Natural killer cell (primary cell): ENCODE measurements at regions not wholly inside any gene's neighbourhood (a gene's known extent, or its start where the extent isn't known, plus 50 kb on each side); places are given as distances from the start of the nearest gene placed in this dataset.

Source experiments
- ATAC-seq, 3 donors: fragments of 150-1000 bp in 2 of 3; fragments of 200-7000 bp in 1 of 3; cut with Tn5 transposase; 1 replicate in 1 of 3; 2 replicates in 2 of 3; pipeline ENCODE4 v1.10.0; 2021; ENCODE audit warnings: mild to moderate bottlenecking in 2 of 3, moderate library complexity in 2 of 3
- DNase-seq, 2 donors: peaks; one replicate each; pipeline versions ENCODE4 v3.0.0 to v3.0.0-alpha.2; 2013 to 2021; ENCODE audit warnings: mixed read lengths in 1 of 2
- H3K27ac ChIP-seq: one replicate; pipeline ENCODE4 v1.5.1; 2013; ENCODE audit warnings: mild to moderate bottlenecking, low read length
- H3K27me3 ChIP-seq: one replicate; pipeline ENCODE4 v1.6.1; 2013; ENCODE audit warnings: low read length; ENCODE audit not compliant: control insufficient read depth, insufficient read depth
- H3K36me3 ChIP-seq: one replicate; pipeline ENCODE4 v1.6.1; 2013; ENCODE audit warnings: low read length; ENCODE audit not compliant: control insufficient read depth, insufficient read depth
- H3K4me1 ChIP-seq: one replicate; pipeline ENCODE4 v1.6.1; 2013; ENCODE audit warnings: low read length; ENCODE audit not compliant: control insufficient read depth, insufficient read depth
- H3K4me3 ChIP-seq: one replicate; pipeline ENCODE4 v1.5.1; 2013; ENCODE audit warnings: low read length
- H3K9me3 ChIP-seq: one replicate; pipeline ENCODE4 v1.6.1; 2013; ENCODE audit warnings: low read length; ENCODE audit not compliant: control insufficient read depth, insufficient read depth
- H3K27ac Mint-ChIP-seq, 2 donors: one replicate each; pipeline ENCODE4 v1.8.0; 2022; ENCODE audit warnings: mild to moderate bottlenecking in 2 of 2, mixed read lengths in 2 of 2, moderate library complexity in 1 of 2
- H3K27me3 Mint-ChIP-seq, 2 donors: one replicate each; pipeline ENCODE4 v1.8.0; 2022; ENCODE audit warnings: low read depth in 2 of 2, mixed read lengths in 2 of 2
- H3K36me3 Mint-ChIP-seq: one replicate; pipeline ENCODE4 v1.8.0; 2022; ENCODE audit warnings: mixed read lengths
- H3K4me1 Mint-ChIP-seq, 2 donors: one replicate each; pipeline ENCODE4 v1.8.0; 2022; ENCODE audit warnings: mixed read lengths in 2 of 2
- H3K4me3 Mint-ChIP-seq: one replicate; pipeline ENCODE4 v1.8.0; 2022; ENCODE audit warnings: mild to moderate bottlenecking, moderate library complexity, mixed read lengths
- H3K9me3 Mint-ChIP-seq, 2 donors: one replicate each; pipeline ENCODE4 v1.8.0; 2022; ENCODE audit warnings: mixed read lengths in 2 of 2
- CTCF ChIP-seq: fragments of 200-600 bp; IDR thresholded peaks from one replicate; pipeline ENCODE4 v1.8.0; 2022; ENCODE audit warnings: antibody characterized with exemption
- WGBS: methylation state at CpG from one replicate; pipeline ENCODE4 v1.1.7; 2013; ENCODE audit warnings: missing lambda C conversion rate; ENCODE audit not compliant: insufficient coverage; 5-methylcytosine and 5-hydroxymethylcytosine counted together
- intact Hi-C: fragments of 100-400 bp; cut with micrococcal nuclease; formaldehyde crosslinking; loops from one replicate; pipeline ENCODE4 v1.14.2; 2022

DNA sequence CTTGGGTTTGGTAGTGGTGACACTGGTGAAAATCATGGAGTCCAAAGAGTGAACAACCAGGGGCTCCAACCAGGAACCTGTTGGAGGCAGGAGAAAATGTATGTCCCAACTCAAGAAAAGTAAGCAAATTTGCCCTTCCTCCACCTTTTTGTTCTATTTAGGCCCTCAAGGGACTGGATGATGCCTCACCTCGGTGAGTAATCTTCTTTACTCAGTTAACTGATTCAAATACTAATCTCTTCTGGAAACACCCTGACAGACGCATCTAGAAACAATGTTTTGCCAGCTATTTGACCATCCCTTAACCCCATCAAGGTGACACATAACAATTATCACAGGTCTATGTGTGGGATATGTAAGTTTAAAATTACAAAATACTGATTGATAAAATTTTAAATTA is 272.4 kb upstream of the FOXG1 start:
- no peak overlapping the region for H3K27ac ChIP-seq
- H3K9me3 ChIP-seq: peaks cover 2% of the 10 kb centered on the region
- Mint-ChIP-seq H3K36me3 (peaks cover 1% of the 10 kb centered on the region), H3K9me3 (peaks cover 10 to 14% of the 10 kb centered on the region in 2 donors), H3K27me3 (no peaks in the 10 kb centered on the region), H3K27ac (no peak overlapping the region), H3K4me3 (no peak overlapping the region), H3K4me1 (no peaks in the 10 kb centered on the region)
- ATAC-seq (no peak), DNase-seq (no peak)
- WGBS: 70% methylated on average over 2 of the region's 2 CpGs
- no peak overlapping the region for H3K4me3 ChIP-seq
- no peak for TF ChIP-seq CTCF
- no peaks in the 10 kb centered on the region for H3K4me1 ChIP-seq
- H3K27me3 ChIP-seq: no peaks in the 10 kb centered on the region
- H3K36me3 ChIP-seq: no peaks in the 10 kb centered on the region
- intact Hi-C loops: no loop called here

GRCh38 chr14:28496364-28496763 is 270.2 kb upstream of the FOXG1 start:
- no peak overlapping the region for H3K4me3 Mint-ChIP-seq
- Histone ChIP-seq H3K27ac (no peak overlapping the region), H3K36me3 (no peaks in the 10 kb centered on the region), H3K4me3 (no peak overlapping the region), H3K9me3 (peaks cover 5% of the 10 kb centered on the region), H3K27me3 (no peaks in the 10 kb centered on the region), H3K4me1 (no peaks in the 10 kb centered on the region)
- WGBS: 15% methylated on average over 1 of the region's 2 CpGs
- no peak for ATAC-seq
- no peaks in the 10 kb centered on the region for H3K4me1 Mint-ChIP-seq
- no peak for DNase-seq
- peaks cover 10 to 13% of the 10 kb centered on the region in 2 donors for H3K9me3 Mint-ChIP-seq
- no peak overlapping the region for H3K27ac Mint-ChIP-seq
- no peaks in the 10 kb centered on the region for H3K36me3 Mint-ChIP-seq
- intact Hi-C loops: no loop called here
- H3K27me3 Mint-ChIP-seq: no peaks in the 10 kb centered on the region
- no peak for TF ChIP-seq CTCF

- ATAC-seq: no peak
- H3K36me3 Mint-ChIP-seq: no peaks in the 10 kb centered on the region
- peaks cover 11 to 16% of the 10 kb centered on the region in 2 donors for H3K9me3 Mint-ChIP-seq
Measured at GRCh38 chr14:28502517-28502916, 264.1 kb upstream of the FOXG1 start.

More at GRCh38 chr14:28502517-28502916, 264.1 kb upstream of the FOXG1 start:
- TF ChIP-seq CTCF: no peak
- no peaks in the 10 kb centered on the region for H3K4me1 ChIP-seq
- peaks cover 5% of the 10 kb centered on the region for H3K9me3 ChIP-seq
- H3K27ac ChIP-seq: no peak overlapping the region
- DNase-seq: no peak
- H3K4me3 ChIP-seq: no peak overlapping the region
- H3K36me3 ChIP-seq: no peaks in the 10 kb centered on the region
- whole genome bisulfite sequencing: no CpG with 5 or more reads among the region's 3 CpGs
- no peaks in the 10 kb centered on the region for H3K27me3 ChIP-seq
- intact Hi-C loops: no loop called here
- Mint-ChIP-seq H3K27ac (no peak overlapping the region), H3K27me3 (no peaks in the 10 kb centered on the region), H3K4me3 (no peak overlapping the region), H3K4me1 (no peaks in the 10 kb centered on the region)
